GM19328 (cell line): ENCODE measurements at regions not wholly inside any gene's neighbourhood (a gene's known extent, or its start where the extent isn't known, plus 50 kb on each side); places are given as distances from the start of the nearest gene placed in this dataset.
"Not testable (repeated sequence)": the region's sequence is repeated elsewhere in the genome, so short reads cannot be mapped to it uniquely, and the experiment has no call there.

Source experiments
- ATAC-seq: cut with Tn5 transposase; IDR thresholded peaks from one replicate; pipeline ENCODE4 v1.9.1; 2021; ENCODE audit warnings: mild to moderate bottlenecking, moderate library complexity; ENCODE audit not compliant: unreplicated experiment

DNA sequence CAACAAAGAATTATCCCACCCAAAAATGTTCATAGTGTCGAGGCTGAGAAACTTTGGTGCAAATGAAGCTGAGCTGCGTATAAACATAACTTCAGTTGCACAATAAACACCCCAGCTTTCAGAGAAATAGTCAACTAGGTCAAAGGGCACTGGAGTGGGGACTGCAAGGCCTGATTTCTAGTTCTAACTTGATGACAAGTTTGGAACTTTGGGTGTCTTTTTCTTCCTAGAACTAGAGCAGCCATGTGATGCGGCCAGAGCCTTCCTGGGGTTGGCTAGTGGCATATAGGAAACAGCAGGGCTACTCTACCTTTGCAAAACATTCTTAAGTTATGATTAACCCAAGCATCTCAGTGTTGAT is 298.4 kb upstream of the AMIGO2 start:
- ATAC-seq: no peak

DNA sequence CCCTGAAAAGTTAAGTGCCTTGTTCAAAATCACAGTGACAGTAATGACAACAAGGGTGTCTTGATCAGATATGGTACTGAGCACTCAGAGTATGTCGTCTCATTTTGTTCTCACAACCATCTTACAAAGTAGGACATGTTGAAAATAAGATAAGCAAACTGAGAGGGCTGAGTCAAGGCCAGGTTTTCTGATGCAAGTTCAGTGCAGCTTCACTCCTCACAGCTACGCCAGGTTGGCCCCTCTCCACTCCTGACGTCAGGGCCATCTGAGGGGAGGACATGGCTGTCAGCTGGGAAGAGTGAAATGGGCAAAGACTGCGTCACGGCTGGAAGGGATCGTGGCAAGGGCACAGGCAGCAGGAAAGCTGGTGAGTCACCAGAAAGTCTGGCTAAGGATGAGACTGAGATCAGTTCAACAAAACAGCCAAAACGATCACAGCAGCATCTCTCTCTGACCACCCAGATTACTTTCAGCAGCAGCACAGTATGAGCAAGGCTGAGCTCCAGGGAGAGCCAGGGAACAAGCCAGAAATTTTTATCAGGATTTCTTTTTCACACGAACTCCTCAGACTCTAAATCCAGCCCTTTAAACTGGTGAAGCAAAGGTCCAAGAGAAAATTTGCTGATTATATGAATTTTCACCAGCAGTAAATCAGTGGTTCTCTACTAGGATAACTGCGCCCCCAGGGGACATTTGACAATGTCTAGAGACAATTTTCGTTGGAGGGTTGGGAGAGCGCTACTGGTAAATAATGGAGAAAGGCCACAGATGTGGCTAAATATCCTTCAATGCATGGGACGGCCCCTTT is 297.9 kb upstream of the AMIGO2 start:
- no peak for ATAC-seq

DNA sequence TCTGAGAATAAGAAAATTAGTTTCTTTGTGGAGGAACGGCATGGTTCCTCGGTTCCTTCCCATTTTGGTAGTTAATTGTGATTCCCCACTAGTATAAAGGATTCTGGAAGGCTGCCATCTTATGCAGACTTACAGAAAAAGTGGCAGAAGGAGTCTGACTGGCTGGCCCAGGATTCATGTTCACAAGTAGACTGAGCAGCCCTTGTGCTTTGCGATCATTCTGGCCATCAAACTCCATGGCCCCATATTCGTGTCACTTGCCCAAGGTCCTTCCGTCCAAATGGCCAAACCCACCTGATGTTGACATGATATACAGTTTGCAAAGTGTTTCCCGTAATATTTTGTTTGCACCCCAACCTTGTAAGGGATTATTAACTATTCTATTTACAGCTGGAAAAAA is 297.2 kb upstream of the AMIGO2 start:
- no peak for ATAC-seq

DNA sequence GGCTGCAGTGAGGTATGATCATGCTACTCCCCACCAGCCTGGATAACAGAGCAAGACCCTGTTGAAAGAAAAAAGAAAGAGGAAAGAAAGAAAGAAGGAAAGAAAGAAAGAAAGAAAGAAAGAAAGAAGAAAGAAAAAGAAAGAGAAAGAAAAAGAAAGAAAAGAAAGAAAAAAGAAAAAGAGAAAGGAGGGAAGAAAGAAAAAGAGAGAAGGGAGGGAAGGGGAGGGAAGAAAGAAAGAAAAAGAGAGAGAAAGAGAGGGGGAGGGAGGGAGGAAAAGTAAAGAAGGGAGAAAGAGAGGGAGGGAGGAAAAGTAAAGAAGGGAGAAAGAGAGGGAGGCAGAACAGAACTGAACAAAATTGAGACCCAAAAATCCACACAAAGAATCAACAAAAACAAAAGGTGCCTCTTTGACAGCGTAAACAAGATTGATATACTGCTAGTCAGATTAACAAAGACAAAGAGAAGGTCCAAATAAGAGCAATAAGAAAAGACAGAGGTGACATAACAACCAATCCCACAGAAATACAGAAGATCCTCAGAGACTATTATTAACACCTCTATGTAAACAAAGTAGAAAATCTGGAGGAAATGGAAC is 293.9 kb upstream of the AMIGO2 start:
- ATAC-seq: no peak

DNA sequence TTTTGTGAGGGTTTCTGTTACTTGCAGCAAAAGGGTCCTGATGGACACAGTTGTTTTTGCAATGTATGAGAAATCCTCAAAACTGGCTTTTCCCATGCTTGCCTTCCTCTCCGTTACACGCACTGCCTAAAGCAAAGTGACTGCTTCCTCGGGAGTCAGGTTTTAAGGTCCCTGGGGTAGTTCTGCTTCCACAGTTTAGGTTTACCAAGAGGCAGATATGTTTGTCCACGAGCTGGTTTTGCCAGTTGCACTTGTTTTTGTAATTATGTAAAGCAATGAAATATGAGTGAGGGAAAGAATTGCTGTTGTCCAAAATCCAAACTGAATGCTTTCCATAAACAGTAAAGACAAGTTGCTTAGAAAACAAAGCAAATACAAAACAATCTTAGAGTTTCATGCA is 290.7 kb upstream of the AMIGO2 start:
- no peak for ATAC-seq

DNA sequence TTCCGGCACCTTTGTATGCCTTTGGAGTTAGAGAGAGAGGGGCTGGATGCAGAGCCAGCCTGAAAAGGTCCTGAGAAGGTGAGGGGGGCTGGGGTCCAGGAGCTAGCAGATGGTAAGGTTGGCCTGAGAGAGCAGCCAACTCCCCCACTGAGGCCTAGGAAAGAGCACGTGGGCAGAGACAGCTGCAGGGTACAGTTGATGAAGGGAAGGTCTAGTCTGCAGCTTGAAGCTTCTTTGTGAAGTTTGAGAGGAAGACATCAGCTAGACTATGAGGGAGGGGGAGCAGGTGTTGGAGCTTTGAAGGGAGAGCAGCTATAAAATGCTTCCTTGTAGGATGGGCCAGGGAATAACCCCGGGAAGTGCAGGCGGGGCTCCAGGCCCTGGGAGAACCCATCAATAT is 289.3 kb upstream of the AMIGO2 start:
- no peak for ATAC-seq

DNA sequence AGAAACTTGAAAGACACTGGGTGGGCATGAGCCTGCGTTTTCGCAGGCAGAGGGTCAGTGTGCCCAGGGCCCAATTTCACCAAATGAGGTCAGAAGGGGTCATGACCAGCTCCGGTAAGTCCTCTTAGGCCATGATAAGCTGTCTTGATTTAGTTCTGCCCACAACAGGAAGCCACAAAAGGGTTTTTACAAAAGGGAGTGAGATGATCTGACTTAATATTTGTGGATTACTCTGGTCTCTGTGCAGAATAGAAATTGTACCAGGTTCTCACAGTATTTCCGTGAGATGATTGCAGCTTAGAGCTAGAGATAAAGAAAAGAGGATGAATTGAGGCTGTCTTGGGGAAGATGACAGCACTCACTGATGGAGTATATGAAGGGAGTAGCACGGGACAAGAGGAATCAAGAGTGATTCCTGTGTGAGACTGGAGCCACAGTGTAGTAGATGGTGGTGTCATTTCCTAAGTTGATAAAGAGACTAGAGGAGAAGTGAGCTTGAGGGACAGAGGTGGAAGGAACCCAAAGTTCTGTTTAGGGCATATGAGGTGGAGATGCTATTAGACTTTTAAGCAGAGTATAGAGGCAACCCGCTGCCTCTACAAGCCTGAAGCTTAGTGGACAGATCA is 288.3 kb upstream of the AMIGO2 start:
- no peak for ATAC-seq

DNA sequence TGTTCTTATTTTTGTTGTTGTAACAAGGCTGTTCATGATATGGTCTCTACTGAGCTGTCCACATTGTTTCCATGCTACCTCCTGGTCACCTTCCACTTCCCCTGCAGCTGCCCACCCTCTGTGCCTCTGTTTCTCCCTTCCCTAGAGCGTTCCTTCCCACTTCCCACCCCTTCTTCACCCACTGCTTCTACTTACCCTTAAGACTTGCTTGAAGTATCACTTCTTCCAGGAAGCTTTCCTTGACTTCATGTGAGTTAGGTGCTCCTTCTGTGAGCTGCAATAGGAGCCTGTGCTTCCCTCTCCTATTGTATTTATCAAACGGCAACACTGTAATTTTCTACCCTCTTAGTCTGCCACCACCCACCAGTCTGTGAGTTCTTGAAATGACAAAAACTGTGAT is 286.8 kb upstream of the AMIGO2 start:
- ATAC-seq: no peak

DNA sequence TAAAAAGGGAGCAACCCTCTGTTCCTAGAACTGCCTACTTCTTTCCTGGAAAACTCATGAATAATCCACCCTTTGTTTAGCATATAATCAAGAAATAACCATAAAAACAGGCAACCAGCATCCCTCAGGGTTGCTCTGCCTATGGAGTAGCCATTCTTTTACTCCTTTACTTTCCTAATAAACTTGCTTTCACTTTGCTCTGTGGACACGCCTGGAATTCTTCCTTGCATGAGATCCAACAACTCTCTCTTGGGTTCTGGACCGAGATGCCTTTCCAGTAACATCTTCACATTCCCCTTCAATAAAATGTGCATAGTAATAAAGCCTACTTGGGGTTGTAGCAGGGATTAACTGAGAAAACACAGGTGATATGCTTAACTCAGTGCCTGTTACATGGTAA is 286.4 kb upstream of the AMIGO2 start:
- ATAC-seq: no peak

DNA sequence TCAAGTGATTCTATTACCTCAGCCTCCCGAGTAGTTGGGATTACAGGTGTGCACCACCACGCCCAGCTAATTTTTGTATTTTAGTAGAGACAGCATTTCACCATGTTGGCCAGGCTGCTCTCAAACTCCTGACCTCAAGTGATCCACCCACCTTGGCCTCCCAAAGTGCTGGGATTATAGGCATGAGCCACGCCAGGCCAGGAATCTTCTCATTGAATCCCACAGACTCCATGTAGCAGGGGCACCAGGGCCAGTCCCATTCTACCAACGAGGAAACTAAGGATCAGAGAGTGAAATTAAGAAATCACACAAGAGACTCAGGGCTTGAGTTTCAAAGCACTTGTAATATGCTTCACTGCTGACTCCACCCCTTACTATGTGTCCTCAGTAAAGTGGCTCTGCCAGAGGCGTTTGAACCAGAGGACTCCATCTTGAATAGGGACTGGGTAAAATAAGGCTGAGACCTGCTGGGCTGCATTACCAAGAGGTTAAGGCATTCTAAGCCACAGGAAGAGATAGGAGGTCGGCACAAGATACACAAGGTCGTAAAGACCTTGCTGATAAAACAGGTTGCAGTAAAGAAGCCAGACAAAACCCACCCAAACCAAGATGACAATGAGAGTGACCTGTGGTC is 285.8 kb upstream of the AMIGO2 start:
- ATAC-seq: not testable (repeated sequence)

DNA sequence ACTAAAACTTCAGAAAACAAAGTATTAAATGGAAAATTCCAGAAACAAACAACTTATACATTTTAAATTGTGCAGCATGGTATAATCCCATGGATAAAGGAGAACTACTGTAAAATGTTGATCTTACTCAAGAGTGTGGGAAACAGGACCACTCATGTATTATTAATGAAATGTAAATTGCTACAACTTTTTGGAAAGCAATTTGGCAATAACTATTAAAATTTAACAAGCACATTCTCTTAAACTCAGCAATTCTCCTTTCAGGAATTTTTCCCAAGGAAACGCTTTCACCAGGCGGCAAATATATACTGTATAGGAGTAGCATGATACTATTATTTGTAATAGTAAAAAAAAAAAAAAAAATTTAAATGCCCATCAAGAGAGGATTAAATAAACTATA is 284.5 kb upstream of the AMIGO2 start:
- no peak for ATAC-seq

DNA sequence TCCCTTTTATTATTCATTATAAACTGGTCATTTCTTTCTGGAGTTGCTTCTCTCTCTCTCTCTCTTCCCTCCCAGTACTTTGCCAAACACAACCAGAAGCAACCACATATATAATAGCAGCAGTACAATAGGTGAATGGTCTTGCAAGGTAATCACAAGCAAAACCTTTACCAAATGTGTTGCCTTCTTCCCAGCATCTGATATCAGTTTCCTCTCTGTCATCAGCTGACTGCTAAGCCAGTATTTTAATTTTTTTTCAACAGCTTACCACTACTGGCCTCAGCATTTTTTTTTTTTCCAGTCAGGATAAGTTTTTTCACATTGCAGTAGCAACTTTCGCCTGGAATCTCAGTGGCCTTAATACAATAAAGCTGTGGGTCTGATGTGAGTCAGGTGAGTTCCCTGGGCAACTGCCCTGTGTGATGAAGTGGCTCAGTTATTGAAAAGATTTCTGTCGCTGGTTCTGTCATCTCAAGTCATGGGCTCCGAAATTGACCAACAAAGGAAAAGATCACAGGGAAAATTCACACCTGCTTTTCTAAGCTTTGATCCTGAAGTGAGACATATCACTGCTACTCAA is 282.5 kb upstream of the AMIGO2 start:
- ATAC-seq: no peak

DNA sequence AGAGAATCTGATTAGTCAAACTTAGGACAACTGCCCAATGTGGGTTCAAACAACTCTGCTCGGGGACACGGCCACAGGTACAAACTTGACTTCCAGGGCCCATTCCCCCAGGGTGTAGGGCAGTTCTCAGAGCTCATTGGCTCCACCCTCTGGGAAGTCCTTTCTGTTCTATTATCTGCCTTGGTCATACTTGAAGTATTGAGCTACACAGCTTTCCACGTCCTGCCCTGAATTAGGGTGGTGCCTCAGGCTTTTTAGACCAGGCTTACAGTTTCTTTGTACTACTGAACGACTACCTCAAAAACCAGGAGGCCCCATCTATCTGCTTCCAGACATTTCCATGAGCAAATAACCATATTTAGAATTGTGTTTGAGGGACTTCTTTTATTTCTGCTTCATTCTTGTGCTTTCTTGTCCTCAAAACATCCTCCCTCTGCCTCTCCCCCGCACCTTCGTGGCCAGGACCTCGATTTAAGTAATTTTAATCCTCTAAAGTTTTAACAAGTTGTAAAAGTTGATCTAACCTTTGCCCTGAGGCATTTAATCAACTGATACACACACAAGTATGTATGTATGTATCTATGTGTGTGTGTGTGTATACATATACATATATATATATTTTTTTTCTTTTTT is 281.7 kb upstream of the AMIGO2 start:
- peak; percentile 73 for ATAC-seq

DNA sequence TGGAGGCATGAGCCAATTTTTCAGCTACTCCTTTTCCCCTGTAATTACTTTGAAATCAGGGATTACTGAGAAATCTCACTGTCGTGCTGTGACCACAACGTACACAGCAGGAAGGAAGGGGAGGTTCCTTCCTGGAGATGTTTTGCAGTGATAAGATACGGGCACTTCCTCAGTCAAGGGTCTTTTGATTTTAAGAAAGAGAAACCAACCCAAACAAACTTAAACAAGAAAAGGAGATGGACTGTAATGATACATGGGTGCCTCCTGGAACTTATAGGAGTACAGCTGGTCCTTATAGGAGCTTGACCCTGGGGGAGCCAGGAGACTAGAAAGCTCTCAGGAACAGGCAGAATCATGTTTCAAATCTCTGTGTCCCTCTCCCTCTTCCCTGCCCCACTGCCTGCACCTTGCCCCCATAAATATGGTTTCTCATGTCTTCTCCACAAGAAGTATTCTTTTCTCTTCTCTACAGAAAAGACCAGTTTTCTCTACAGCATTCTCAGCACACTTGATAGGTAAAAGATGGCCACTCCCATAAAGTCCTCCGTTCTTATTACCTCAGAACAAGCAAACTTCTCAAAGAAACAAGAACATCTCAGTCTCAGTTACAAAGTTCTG is 281.1 kb upstream of the AMIGO2 start:
- ATAC-seq: peak; percentile 7

DNA sequence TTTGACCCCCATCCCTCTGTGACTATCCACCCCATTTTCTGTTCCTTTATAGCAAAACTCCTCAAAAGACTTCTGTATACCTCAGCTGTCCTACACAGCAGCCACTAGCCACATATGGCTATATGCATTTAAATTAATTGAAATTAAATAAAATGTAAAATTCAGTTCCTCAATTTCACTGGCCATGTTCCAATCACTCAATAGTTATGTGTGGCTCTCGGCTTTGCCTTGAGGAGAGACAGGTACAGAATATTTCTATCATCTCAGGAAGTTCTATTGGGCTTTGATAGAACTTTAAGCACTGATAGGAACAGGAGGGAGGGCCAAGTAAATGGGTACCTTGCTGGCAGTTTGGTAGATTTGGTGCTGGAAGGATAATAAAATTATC is 280.3 kb upstream of the AMIGO2 start:
- ATAC-seq: no peak

DNA sequence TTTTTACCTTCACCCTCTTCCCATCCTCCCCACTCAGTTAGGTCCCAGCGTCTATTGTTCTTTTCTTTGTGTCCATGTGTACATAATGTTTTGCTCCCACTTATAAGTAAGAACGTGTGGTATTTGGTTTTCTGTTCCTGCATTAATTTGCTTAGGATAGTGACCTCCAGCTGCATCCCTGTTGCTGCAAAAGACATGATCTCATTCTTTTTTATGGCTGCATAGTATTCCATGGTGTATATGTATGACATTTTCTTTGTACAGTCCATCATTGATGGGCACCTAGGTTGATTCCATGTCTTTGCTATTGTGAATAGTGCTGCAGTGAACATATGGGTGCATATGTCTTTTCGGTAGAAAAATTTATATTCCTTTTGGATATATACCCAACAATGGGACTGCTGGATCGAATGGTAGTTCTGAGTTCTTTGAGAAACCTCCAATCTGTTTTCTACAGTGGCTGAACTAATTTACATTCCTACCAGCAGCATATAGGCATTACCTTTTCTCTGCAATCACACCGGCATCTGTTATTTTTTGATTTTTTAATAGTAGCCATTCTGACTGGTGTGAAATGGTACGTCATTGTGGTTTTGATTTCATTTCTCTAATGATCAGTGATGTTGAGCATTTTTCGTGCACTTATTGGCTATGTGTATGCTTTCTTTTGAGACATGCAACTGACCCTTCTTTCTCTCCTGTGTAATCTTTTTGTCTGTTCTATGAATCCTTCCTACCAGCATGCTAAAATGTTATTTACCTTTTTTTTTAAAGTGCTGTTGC is 279.7 kb upstream of the AMIGO2 start:
- ATAC-seq: no peak

DNA sequence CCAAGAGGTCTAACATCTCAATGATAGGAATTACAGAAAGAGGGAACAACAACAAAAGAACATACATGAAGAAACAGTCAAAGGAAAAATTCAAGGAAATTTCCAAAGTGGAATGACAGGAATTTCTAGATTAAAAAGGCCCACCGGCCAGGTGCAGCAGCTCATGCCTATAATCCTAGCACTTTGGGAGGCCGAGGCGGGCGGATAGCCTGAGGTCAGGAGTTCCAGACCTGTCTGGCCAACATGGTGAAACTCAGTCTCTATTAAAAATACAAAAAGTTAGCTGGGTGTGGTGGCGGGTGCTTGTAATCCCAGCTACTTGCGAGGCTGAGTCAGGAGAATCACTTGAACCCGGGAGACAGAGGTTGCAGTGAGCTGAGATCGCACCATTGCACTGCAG is 277.2 kb upstream of the AMIGO2 start:
- ATAC-seq: not testable (repeated sequence)

DNA sequence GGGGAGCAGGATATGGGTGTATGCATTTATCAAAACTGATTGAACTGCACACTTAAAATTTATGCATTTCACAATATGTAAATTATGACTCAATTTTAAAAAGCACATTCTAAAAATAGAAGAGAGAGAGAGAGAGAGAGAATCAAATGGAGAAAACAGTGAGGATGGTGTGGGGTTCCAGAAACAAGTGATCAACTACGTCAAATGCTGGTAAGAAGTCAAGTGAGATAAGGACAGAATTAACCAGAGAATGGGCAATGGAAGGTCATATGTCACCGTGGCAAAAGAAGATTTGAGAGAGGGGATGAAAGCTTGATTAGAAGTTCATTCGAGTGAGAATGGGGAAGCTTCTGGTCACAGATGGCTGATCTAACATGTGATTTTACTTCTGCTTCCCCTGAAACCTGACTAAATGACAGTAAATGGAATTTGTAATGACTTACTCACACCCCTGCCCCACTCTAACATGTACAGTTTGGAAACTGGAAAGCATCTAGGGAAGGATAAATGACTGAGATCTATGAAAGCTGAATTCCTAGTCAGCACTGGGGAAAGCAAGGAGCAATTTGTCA is 276.5 kb upstream of the AMIGO2 start:
- peak; percentile 59 for ATAC-seq

DNA sequence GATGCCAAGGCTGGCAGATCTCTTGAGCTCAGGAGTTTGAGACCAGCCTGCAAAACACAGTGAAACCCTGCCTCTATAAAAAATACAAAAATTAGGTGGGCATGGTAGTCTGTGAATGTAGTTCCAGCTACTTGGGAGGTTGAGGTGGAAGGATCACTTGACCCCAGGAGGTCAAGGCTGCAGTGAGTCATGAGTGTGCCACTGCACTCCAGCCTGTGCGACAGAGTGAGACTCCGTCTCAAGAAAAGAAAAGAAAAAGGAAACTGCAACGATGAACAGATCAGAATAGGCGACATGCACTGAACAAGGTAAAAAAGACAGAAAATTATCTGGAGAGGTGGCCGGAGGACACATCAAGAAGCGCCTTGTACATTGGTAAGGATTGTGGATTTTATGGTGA is 273.7 kb upstream of the AMIGO2 start:
- no peak for ATAC-seq

DNA sequence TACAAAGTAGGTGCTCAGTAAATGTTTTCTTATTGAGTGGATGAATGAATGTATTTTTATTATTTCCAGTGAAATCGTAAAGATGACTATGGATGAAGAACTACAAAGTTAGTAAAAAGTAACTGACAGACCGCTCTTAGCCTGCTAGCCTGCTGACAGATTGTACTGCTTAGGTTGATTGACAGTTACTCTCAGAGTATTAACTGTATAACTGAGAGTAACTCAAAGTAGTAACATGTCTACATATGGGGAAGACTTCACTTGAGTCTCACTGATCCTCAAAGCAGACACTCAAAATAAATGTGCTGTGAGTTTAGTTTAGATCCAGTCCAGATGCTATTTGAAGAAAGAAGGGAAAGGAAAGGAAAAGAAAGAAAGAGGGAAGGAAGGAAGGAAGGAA is 272.3 kb upstream of the AMIGO2 start:
- ATAC-seq: no peak
